SK-N-MC (cell line): ENCODE measurements at regions not wholly inside any gene's neighbourhood (a gene's known extent, or its start where the extent isn't known, plus 50 kb on each side); places are given as distances from the start of the nearest gene placed in this dataset.

ENCODE experiments used
- EZH2 ChIP-seq: fragments of 200-600 bp; sonication (generic); IDR thresholded peaks from one replicate; pipeline ENCODE4 v1.6.1; 2017; ENCODE audit warnings: antibody characterized with exemption
- FOXP2 ChIP-seq: optimal IDR thresholded peaks from 2 replicates; pipeline ENCODE3; 2011; ENCODE audit warnings: mild to moderate bottlenecking, moderate library complexity; ENCODE audit not compliant: insufficient read depth; ENCODE audit errors: extremely low read length, control extremely low read depth
- POLR2AphosphoS5 ChIP-seq: IDR thresholded peaks from 2 replicates; pipeline ENCODE4 v1.6.1; 2012; ENCODE audit warnings: mild to moderate bottlenecking, low read depth, low read length, borderline replicate concordance

DNA sequence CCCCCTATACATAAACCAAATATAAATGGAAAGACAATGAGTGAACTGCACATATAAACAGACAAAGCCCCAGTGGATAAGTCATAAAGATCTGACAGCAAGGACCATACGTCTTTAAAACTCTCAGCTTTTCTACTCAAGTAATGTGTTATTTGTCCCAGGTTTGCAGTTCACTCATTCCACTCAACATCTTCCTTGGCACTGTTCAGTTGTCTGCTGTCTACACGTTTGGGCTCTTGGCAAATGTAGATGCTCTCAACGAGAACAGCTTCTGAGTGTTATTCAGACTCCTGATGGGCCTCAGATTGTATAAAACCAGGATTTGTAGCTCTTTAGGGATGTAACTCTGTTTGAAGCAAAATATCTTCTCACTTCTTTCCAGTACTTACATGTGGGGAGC, 198.2 kb upstream of the SEMA6A start:
- TF ChIP-seq POLR2AphosphoS5 (no peak), EZH2 (no peak), FOXP2 (no peak)
